ENCODE measurements at regions not wholly inside any gene's neighbourhood (a gene's known extent, or its start where the extent isn't known, plus 50 kb on each side); places are given as distances from the start of the nearest gene placed in this dataset.

DNA sequence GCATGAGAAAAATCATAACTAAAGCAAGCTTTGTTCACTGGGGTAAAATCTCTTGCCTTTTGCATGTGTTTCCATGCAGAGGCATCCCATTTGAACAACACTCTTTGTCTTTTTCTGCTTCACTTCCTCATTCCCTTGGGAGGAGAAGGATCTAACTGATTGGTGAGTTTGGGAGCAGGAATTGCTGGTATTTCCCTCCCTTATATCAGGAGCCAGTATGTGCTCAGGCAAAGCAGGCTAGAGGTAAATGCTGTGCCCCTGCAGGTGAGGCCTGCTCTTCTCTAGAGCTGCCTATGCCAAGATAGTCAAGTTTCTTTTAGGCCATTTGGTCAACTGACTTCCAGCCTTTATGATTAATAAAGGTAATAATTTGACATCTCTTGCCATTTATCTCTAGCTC, 179.9 kb downstream of the COX7C start:
- no peak overlapping the region for H3K4me3 ChIP-seq
- no peak overlapping the region for H3K27ac ChIP-seq
- H3K4me1 ChIP-seq, result no peaks in the 10 kb centered on the region
- H3K9me3 ChIP-seq, result no peaks in the 10 kb centered on the region
- H3K36me3 ChIP-seq, result no peaks in the 10 kb centered on the region
- TF ChIP-seq, protein P1, sequence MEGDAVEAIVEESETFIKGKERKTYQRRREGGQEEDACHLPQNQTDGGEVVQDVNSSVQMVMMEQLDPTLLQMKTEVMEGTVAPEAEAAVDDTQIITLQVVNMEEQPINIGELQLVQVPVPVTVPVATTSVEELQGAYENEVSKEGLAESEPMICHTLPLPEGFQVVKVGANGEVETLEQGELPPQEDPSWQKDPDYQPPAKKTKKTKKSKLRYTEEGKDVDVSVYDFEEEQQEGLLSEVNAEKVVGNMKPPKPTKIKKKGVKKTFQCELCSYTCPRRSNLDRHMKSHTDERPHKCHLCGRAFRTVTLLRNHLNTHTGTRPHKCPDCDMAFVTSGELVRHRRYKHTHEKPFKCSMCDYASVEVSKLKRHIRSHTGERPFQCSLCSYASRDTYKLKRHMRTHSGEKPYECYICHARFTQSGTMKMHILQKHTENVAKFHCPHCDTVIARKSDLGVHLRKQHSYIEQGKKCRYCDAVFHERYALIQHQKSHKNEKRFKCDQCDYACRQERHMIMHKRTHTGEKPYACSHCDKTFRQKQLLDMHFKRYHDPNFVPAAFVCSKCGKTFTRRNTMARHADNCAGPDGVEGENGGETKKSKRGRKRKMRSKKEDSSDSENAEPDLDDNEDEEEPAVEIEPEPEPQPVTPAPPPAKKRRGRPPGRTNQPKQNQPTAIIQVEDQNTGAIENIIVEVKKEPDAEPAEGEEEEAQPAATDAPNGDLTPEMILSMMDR (IDR thresholded peaks at IDR 0.05), result no peak
- TF ChIP-seq POLR2A (IDR thresholded peaks at IDR 0.05), result no peak
- TF ChIP-seq POLR2AphosphoS5 (IDR thresholded peaks at IDR 0.05), result no peak
- no peak for DNase-seq (ENCODE audit: low spot score in 2 of 2)
- intact Hi-C loops (cut with DNase I; ENCODE audit: low total_unique reads), result no loop called here
- H3K27me3 ChIP-seq, result no peaks in the 10 kb centered on the region

DNA sequence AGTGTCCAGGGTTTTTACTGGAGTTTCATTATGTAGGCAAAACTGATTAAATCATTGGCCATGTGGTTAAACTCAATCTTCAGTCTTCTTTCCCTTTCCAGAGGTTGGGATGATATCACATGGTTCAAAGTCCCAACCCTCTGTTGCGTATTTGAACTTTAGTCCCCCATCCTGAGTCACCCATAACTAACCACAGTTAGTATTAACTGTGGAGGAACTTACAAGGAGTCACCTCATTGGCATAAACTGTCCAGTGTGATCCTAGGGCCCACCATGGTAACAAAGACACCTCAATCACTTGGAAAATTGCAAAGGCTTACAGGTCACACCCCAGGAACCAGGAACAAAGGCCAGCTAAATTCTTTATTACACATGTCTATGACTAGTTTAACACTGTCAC, 188.5 kb downstream of the COX7C start:
- DNase-seq (ENCODE audit: low spot score in 2 of 2), result no peak
- Histone ChIP-seq H3K4me1 (no peaks in the 10 kb centered on the region), H3K27ac (no peak overlapping the region), H3K4me3 (no peak overlapping the region), H3K36me3 (no peaks in the 10 kb centered on the region), H3K9me3 (no peaks in the 10 kb centered on the region), H3K27me3 (no peaks in the 10 kb centered on the region)
- no peak for TF ChIP-seq POLR2AphosphoS5 (IDR thresholded peaks at IDR 0.05)
- TF ChIP-seq, protein P1 (IDR thresholded peaks at IDR 0.05), result no peak
- no peak for TF ChIP-seq POLR2A (IDR thresholded peaks at IDR 0.05)
- intact Hi-C loops (cut with DNase I; ENCODE audit: low total_unique reads), result no loop called here

DNA sequence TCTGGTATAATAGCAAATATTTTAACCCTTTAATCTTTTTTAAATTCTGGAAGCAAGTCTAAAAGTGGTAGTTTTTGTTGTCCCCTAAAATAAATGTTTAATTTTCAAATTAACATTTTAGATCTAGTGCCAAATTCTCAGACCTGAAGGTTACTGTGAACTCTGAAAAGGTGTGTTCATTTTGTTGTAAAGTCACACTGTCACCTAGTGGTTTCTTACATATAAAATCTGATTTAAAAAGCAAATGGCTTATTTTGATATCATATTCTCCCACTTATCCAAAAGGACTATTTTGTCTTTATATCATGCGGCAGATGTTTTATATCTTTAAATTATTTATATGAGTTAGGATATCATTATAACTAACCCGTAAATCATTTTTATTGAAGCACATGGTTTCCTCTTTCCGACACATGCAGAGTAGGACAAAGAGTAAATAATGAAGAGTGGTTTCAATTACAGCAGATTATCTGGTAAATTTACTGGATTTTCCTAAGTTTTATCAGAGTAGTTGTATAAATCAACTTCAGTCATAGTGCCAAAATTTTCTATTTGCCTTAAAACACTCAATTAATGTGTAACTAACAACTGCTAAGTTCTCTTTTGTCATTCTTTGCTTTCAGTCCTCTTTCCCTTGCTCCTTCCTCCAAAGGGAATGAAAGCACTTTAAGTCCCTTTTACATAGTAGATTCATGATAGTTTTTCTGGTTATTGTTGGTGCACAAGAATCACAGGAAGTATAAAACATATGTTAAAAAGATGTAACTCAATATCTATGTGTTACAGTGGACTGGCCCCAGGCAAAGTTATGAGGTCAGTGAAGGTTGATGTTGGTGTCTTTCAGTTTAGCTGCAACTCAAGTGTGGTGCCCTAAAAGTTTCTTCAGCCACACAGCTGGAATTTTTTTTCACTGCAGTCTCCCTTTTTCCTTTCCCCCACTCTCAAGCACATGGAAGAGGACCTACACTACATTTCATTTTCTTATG, 189.6 kb downstream of the COX7C start:
- intact Hi-C loops (cut with DNase I; ENCODE audit: low total_unique reads), result no loop called here
- DNase-seq (ENCODE audit: low spot score in 2 of 2), result no peak
- H3K9me3 ChIP-seq, result no peaks in the 10 kb centered on the region
- H3K27ac ChIP-seq, result no peak overlapping the region
- no peaks in the 10 kb centered on the region for H3K27me3 ChIP-seq
- H3K4me3 ChIP-seq, result no peak overlapping the region
- no peaks in the 10 kb centered on the region for H3K4me1 ChIP-seq
- H3K36me3 ChIP-seq, result no peaks in the 10 kb centered on the region
- TF ChIP-seq, protein P1 (IDR thresholded peaks at IDR 0.05), result no peak
- TF ChIP-seq POLR2A (IDR thresholded peaks at IDR 0.05) (no peak), POLR2AphosphoS5 (IDR thresholded peaks at IDR 0.05) (no peak)

DNA sequence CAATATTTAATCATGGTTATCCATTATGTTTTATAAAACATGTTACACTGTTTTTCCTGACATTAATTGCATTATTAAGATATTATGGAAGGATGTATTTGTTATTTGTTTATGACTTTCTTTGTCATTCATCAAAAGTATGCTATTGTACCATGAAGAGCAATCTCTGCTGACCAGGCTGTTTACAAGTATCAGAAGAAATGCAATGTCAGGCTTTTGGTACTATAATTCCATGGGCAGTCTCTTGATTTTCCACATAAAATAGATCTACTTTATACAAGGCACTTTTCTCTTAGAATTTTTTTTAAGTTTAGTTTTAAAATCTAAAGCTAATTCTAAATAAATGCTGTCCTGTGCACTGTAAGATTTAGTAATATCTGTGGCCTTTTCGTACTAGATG, 196.6 kb downstream of the COX7C start:
- Histone ChIP-seq H3K27ac (no peak overlapping the region), H3K4me1 (no peaks in the 10 kb centered on the region), H3K36me3 (no peaks in the 10 kb centered on the region), H3K27me3 (no peaks in the 10 kb centered on the region), H3K9me3 (no peaks in the 10 kb centered on the region), H3K4me3 (no peak overlapping the region)
- intact Hi-C loops (cut with DNase I; ENCODE audit: low total_unique reads), result no loop called here
- no peak for DNase-seq (ENCODE audit: low spot score in 2 of 2)
- no peak for TF ChIP-seq POLR2A (IDR thresholded peaks at IDR 0.05)
- TF ChIP-seq, protein P1 (IDR thresholded peaks at IDR 0.05), result no peak
- TF ChIP-seq POLR2AphosphoS5 (IDR thresholded peaks at IDR 0.05), result no peak

DNA sequence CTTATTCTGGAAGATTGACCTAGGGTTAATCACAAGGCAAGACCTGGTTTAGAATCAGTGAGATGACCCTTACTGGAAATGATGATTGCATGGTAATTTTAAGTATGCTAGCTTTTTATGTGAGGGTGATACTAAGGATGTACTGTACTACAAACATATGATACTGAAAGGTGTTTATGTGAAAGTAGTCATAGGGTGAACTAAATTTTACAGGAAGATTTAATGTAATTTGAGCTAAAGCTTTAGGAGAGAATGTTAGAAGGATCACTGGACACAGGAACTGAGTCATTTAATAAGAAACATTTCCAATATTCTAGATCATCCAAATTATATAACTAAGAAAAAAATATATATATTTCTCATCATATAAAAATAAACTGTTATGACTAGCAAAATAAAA, 197.2 kb downstream of the COX7C start:
- intact Hi-C loops (cut with DNase I; ENCODE audit: low total_unique reads), result no loop called here
- no peak for DNase-seq (ENCODE audit: low spot score in 2 of 2)
- Histone ChIP-seq H3K27ac (no peak overlapping the region), H3K36me3 (no peaks in the 10 kb centered on the region), H3K27me3 (no peaks in the 10 kb centered on the region), H3K4me1 (no peaks in the 10 kb centered on the region), H3K9me3 (no peaks in the 10 kb centered on the region), H3K4me3 (no peak overlapping the region)
- TF ChIP-seq POLR2AphosphoS5 (IDR thresholded peaks at IDR 0.05) (no peak), POLR2A (IDR thresholded peaks at IDR 0.05) (no peak)
- TF ChIP-seq, protein P1 (IDR thresholded peaks at IDR 0.05), result no peak

Measured in breast epithelium (tissue), 4 donors.